Neural cell (in vitro differentiated cells): ENCODE measurements at regions not wholly inside any gene's neighbourhood (a gene's known extent, or its start where the extent isn't known, plus 50 kb on each side); places are given as distances from the start of the nearest gene placed in this dataset.

Experiments used
- H2AFZ ChIP-seq: fragments of 200-600, 300-800 bp; sonication (generic), shearing (Covaris generic); 2 replicates; pipeline ENCODE4 v1.6.0; 2014; ENCODE audit warnings: low read depth, mild to moderate bottlenecking, antibody characterized with exemption, low read length, moderate library complexity
- H3F3A ChIP-seq: fragments of 200-600 bp; shearing (Covaris generic); 2 replicates; pipeline ENCODE4 v1.6.1; 2016; ENCODE audit warnings: mild to moderate bottlenecking, moderate library complexity, mixed read lengths, antibody characterized with exemption, low read length; ENCODE audit not compliant: insufficient read depth, poor library complexity, severe bottlenecking
- H3K27ac ChIP-seq: fragments of 200-600, 300-800 bp; sonication (generic), shearing (Covaris generic); 2 replicates; pipeline ENCODE4 v1.5.1; 2014; ENCODE audit warnings: mild to moderate bottlenecking, low read length, moderate library complexity
- H3K27me3 ChIP-seq: fragments of 300-800, 200-600 bp; sonication (generic), shearing (Covaris generic); 2 replicates; pipeline ENCODE4 v1.6.0; 2014; ENCODE audit warnings: mild to moderate bottlenecking, low read depth, low read length, moderate library complexity; ENCODE audit not compliant: insufficient read depth
- H3K36me3 ChIP-seq: fragments of 300-800, 200-600 bp; sonication (generic), shearing (Covaris generic); 2 replicates; pipeline ENCODE4 v1.5.1; 2014; ENCODE audit warnings: mild to moderate bottlenecking, antibody characterized with exemption, low read length, moderate library complexity; ENCODE audit not compliant: insufficient read depth
- H3K4me2 ChIP-seq: fragments of 300-800, 200-600 bp; sonication (generic), shearing (Covaris generic); 2 replicates; pipeline ENCODE4 v1.6.0; 2014; ENCODE audit warnings: mild to moderate bottlenecking, low read length
- H3K4me3 ChIP-seq: fragments of 300-800, 200-600 bp; sonication (generic), shearing (Covaris generic); 2 replicates; pipeline ENCODE4 v1.5.1; 2014; ENCODE audit warnings: mild to moderate bottlenecking, low read length, moderate library complexity
- H3K79me2 ChIP-seq: fragments of 200-600 bp; shearing (Covaris generic); replicated peaks from 2 replicates; pipeline ENCODE4 v1.6.0; 2014; ENCODE audit warnings: mild to moderate bottlenecking, low read length, moderate library complexity; ENCODE audit not compliant: insufficient read depth
- H3K9ac ChIP-seq: fragments of 300-800, 200-600 bp; sonication (generic), shearing (Covaris generic); 2 replicates; pipeline ENCODE4 v1.6.1; 2016; ENCODE audit warnings: mild to moderate bottlenecking, low read length, mixed read lengths
- H3K9me2 ChIP-seq: fragments of 200-600 bp; shearing (Covaris generic); 2 replicates; pipeline ENCODE4 v1.6.1; 2016; ENCODE audit warnings: mild to moderate bottlenecking, low read length, mixed read lengths; ENCODE audit not compliant: insufficient read depth
- H3K9me3 ChIP-seq: fragments of 200-600, 300-800 bp; sonication (generic), shearing (Covaris generic); 2 replicates; pipeline ENCODE4 v1.6.1; 2016; ENCODE audit warnings: mild to moderate bottlenecking, mixed run types, low read length, moderate library complexity, mixed read lengths
- H4K20me1 ChIP-seq: fragments of 200-600 bp; shearing (Covaris generic); 2 replicates; pipeline ENCODE4 v1.6.1; 2016; ENCODE audit warnings: mild to moderate bottlenecking, mixed run types; ENCODE audit not compliant: insufficient read depth
- EP300 ChIP-seq: fragments of 450-650 bp; conservative IDR thresholded peaks from 2 replicates; pipeline ENCODE4 v1.6.1; 2014; ENCODE audit warnings: antibody characterized with exemption, mild to moderate bottlenecking, moderate library complexity; ENCODE audit not compliant: poor library complexity, severe bottlenecking
- EZH2 ChIP-seq: fragments of 200-600, 300-800 bp; shearing (Covaris generic), sonication (generic); IDR thresholded peaks from 2 replicates; pipeline ENCODE4 v1.6.1; 2014; ENCODE audit warnings: antibody characterized with exemption, low read length, borderline replicate concordance, mild to moderate bottlenecking; ENCODE audit not compliant: insufficient read depth, poor library complexity, severe bottlenecking
- MXI1 ChIP-seq: fragments of 450-650 bp; conservative IDR thresholded peaks from 2 replicates; pipeline ENCODE4 v1.6.1; 2014; ENCODE audit warnings: antibody characterized with exemption, mild to moderate bottlenecking; ENCODE audit not compliant: poor library complexity, severe bottlenecking
- POLR2AphosphoS5 ChIP-seq: IDR thresholded peaks from 2 replicates; pipeline ENCODE4 v1.6.1; 2012
- RAD21 ChIP-seq: fragments of 450-650 bp; conservative IDR thresholded peaks from 2 replicates; pipeline ENCODE4 v1.6.1; 2014; ENCODE audit warnings: antibody characterized with exemption, mild to moderate bottlenecking, moderate library complexity
- SMC3 ChIP-seq: fragments of 450-650 bp; conservative IDR thresholded peaks from 2 replicates; pipeline ENCODE4 v1.6.1; 2014; ENCODE audit warnings: antibody characterized with exemption, mild to moderate bottlenecking, moderate library complexity; ENCODE audit not compliant: poor library complexity
- TAF1 ChIP-seq: IDR thresholded peaks from 2 replicates; pipeline ENCODE4 v1.6.1; 2012; ENCODE audit warnings: low read depth
- TF ChIP-seq, protein P1 (sequence below): fragments of 450-650 bp; IDR thresholded peaks from 2 replicates; pipeline ENCODE4 v1.5.1; 2014; ENCODE audit warnings: antibody characterized with exemption, mild to moderate bottlenecking, moderate library complexity; ENCODE audit not compliant: poor library complexity, severe bottlenecking
- TF ChIP-seq, protein P2 (sequence below): IDR thresholded peaks from 2 replicates; pipeline ENCODE4 v1.6.1; 2012; ENCODE audit warnings: borderline replicate concordance

DNA sequence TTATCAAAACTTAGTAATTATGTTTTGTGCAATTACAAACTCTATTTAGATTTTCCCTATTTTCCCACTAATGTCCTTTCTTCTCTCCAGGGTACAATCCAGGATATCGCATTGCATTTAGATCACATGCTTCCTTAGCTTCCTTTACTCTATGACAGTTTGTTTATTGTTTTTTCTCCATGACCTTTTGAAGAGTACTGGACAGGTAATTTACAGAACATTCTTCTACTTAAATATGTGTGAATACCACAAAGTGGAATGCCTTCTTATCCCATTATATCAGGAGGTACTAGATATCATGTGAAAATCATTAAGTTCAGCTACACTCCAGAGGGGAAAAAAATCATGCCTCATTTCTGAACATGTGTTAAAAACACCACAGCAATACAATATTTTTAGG, 776.6 kb upstream of the CDH9 start:
- peak overlapping the region; percentile 65 for H3K27ac ChIP-seq
- no peaks in the 10 kb centered on the region for H3K27me3 ChIP-seq
- H3K4me2 ChIP-seq: no peak overlapping the region
- no peak overlapping the region for H2AFZ ChIP-seq
- H3K9me3 ChIP-seq: no peaks in the 10 kb centered on the region
- H3K9ac ChIP-seq: no peak overlapping the region
- H3K36me3 ChIP-seq: no peaks in the 10 kb centered on the region
- H4K20me1 ChIP-seq: no peaks in the 10 kb centered on the region
- H3K4me3 ChIP-seq: no peak overlapping the region
- no peaks in the 10 kb centered on the region for H3F3A ChIP-seq
- TF ChIP-seq POLR2AphosphoS5: no peak
- TF ChIP-seq MXI1: no peak
- TF ChIP-seq EZH2: no peak
- no peak for TF ChIP-seq EP300
- TF ChIP-seq, protein P1, sequence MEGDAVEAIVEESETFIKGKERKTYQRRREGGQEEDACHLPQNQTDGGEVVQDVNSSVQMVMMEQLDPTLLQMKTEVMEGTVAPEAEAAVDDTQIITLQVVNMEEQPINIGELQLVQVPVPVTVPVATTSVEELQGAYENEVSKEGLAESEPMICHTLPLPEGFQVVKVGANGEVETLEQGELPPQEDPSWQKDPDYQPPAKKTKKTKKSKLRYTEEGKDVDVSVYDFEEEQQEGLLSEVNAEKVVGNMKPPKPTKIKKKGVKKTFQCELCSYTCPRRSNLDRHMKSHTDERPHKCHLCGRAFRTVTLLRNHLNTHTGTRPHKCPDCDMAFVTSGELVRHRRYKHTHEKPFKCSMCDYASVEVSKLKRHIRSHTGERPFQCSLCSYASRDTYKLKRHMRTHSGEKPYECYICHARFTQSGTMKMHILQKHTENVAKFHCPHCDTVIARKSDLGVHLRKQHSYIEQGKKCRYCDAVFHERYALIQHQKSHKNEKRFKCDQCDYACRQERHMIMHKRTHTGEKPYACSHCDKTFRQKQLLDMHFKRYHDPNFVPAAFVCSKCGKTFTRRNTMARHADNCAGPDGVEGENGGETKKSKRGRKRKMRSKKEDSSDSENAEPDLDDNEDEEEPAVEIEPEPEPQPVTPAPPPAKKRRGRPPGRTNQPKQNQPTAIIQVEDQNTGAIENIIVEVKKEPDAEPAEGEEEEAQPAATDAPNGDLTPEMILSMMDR: no peak
- TF ChIP-seq SMC3: no peak
- no peak for TF ChIP-seq TAF1
- no peak for TF ChIP-seq RAD21
- TF ChIP-seq, protein P2, sequence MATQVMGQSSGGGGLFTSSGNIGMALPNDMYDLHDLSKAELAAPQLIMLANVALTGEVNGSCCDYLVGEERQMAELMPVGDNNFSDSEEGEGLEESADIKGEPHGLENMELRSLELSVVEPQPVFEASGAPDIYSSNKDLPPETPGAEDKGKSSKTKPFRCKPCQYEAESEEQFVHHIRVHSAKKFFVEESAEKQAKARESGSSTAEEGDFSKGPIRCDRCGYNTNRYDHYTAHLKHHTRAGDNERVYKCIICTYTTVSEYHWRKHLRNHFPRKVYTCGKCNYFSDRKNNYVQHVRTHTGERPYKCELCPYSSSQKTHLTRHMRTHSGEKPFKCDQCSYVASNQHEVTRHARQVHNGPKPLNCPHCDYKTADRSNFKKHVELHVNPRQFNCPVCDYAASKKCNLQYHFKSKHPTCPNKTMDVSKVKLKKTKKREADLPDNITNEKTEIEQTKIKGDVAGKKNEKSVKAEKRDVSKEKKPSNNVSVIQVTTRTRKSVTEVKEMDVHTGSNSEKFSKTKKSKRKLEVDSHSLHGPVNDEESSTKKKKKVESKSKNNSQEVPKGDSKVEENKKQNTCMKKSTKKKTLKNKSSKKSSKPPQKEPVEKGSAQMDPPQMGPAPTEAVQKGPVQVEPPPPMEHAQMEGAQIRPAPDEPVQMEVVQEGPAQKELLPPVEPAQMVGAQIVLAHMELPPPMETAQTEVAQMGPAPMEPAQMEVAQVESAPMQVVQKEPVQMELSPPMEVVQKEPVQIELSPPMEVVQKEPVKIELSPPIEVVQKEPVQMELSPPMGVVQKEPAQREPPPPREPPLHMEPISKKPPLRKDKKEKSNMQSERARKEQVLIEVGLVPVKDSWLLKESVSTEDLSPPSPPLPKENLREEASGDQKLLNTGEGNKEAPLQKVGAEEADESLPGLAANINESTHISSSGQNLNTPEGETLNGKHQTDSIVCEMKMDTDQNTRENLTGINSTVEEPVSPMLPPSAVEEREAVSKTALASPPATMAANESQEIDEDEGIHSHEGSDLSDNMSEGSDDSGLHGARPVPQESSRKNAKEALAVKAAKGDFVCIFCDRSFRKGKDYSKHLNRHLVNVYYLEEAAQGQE: no peak
- no peaks in the 10 kb centered on the region for H3K9me2 ChIP-seq
- H3K79me2 ChIP-seq: no peaks in the 10 kb centered on the region

DNA sequence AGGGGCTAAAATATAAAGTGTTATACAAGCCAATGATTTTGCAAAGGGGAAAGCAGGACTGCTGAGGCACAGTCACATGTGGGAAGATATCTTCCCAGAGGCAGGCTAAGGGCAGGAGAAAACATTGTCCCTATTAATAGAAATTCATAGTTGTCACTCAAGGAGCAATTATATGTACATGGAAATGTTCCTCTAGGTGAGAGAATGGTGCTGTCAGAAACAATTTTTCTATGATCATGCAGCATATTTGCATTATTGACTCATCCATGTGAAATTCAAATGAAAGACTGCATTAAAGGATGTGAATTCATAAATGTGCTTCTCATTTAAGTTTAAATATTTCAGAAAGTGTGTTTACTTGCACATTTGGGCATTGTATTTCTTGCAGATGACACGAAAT, 775.9 kb upstream of the CDH9 start:
- H3K9me3 ChIP-seq: no peaks in the 10 kb centered on the region
- H3K4me2 ChIP-seq: peak overlapping the region; percentile 20
- peak overlapping the region; percentile 65 for H3K27ac ChIP-seq
- no peak overlapping the region for H2AFZ ChIP-seq
- TF ChIP-seq TAF1 (no peak), POLR2AphosphoS5 (peak; percentile 22), EZH2 (no peak), RAD21 (no peak), MXI1 (no peak), EP300 (peak; percentile 49), SMC3 (no peak)
- TF ChIP-seq, protein P1: no peak
- TF ChIP-seq, protein P2: no peak
- no peaks in the 10 kb centered on the region for H3K36me3 ChIP-seq
- H3K9me2 ChIP-seq: no peaks in the 10 kb centered on the region
- H3F3A ChIP-seq: no peaks in the 10 kb centered on the region
- no peak overlapping the region for H3K4me3 ChIP-seq
- no peak overlapping the region for H3K9ac ChIP-seq
- H3K27me3 ChIP-seq: no peaks in the 10 kb centered on the region
- H3K79me2 ChIP-seq: no peaks in the 10 kb centered on the region
- no peaks in the 10 kb centered on the region for H4K20me1 ChIP-seq
